HCT116 (cell line): ENCODE measurements at regions not wholly inside any gene's neighbourhood (a gene's known extent, or its start where the extent isn't known, plus 50 kb on each side); places are given as distances from the start of the nearest gene placed in this dataset.

ENCODE experiments used
- POLR2A ChIP-seq: IDR thresholded peaks from 2 replicates; pipeline ENCODE4 v1.7.0; 2011; ENCODE audit warnings: borderline replicate concordance; ENCODE audit not compliant: insufficient read depth, insufficient read length; ENCODE audit errors: extremely low read depth
- SIN3A ChIP-seq: IDR thresholded peaks from 2 replicates; pipeline ENCODE4 v1.6.1; 2012; ENCODE audit warnings: low read depth

GRCh38 chr14:30240685-30241084 is 313.0 kb upstream of the PRKD1 start:
- TF ChIP-seq SIN3A (no peak), POLR2A (no peak)
